HepG2 (cell line): ENCODE measurements at regions not wholly inside any gene's neighbourhood (a gene's known extent, or its start where the extent isn't known, plus 50 kb on each side); places are given as distances from the start of the nearest gene placed in this dataset.

Experiments
- BRF2 ChIP-seq: sonication (generic); formaldehyde crosslinking; IDR thresholded peaks from 2 replicates; pipeline ENCODE4 v1.8.1; 2022; ENCODE audit warnings: mild to moderate bottlenecking, missing genetic modification reagents
- CENPT ChIP-seq: sonication (generic); formaldehyde crosslinking; IDR thresholded peaks from 2 replicates; pipeline ENCODE4 v1.8.0; 2022; ENCODE audit warnings: low read depth, mild to moderate bottlenecking, moderate library complexity, missing genetic modification reagents
- ERF ChIP-seq: IDR thresholded peaks from 2 replicates; pipeline ENCODE4 v1.6.1; 2018; ENCODE audit warnings: missing biosample characterization, missing genetic modification reagents
- ISL2 ChIP-seq: sonication (generic); formaldehyde crosslinking; IDR thresholded peaks from 2 replicates; pipeline ENCODE4 v1.5.0; 2020; ENCODE audit warnings: missing genetic modification reagents
- MIER2 ChIP-seq: IDR thresholded peaks from 2 replicates; pipeline ENCODE4 v1.6.1; 2016; ENCODE audit warnings: missing biosample characterization, missing genetic modification reagents
- MTF1 ChIP-seq: sonication (generic); formaldehyde crosslinking; IDR thresholded peaks from 2 replicates; pipeline ENCODE4 v1.5.0; 2020; ENCODE audit warnings: missing genetic modification reagents
- NFIC ChIP-seq: IDR thresholded peaks from 2 replicates; pipeline ENCODE4 v1.6.1; 2012; ENCODE audit warnings: mild to moderate bottlenecking, low read length, inconsistent platforms
- PHF20 ChIP-seq: sonication (generic); formaldehyde crosslinking; IDR thresholded peaks from 2 replicates; pipeline ENCODE4 v1.5.0; 2020; ENCODE audit warnings: mild to moderate bottlenecking, missing genetic modification reagents
- TCF7L2 ChIP-seq: IDR thresholded peaks from 2 replicates; pipeline ENCODE4 v1.6.1; 2011; ENCODE audit warnings: mild to moderate bottlenecking, low read depth, low read length, moderate library complexity
- TFDP1 ChIP-seq: IDR thresholded peaks from 2 replicates; pipeline ENCODE4 v1.6.1; 2016; ENCODE audit warnings: missing compliant biosample characterization, missing genetic modification reagents, borderline replicate concordance
- THRA ChIP-seq: sonication (generic); formaldehyde crosslinking; IDR thresholded peaks from 2 replicates; pipeline ENCODE4 v1.4.0; 2020; ENCODE audit warnings: missing genetic modification reagents, borderline replicate concordance
- ZFAT ChIP-seq: sonication (generic); formaldehyde crosslinking; conservative IDR thresholded peaks from 2 replicates; pipeline ENCODE4 v1.8.1; 2023; ENCODE audit warnings: missing genetic modification reagents, inconsistent platforms
- ZNF101 ChIP-seq: sonication (generic); formaldehyde crosslinking; IDR thresholded peaks from 2 replicates; pipeline ENCODE4 v1.4.0; 2020; ENCODE audit warnings: mild to moderate bottlenecking, low read depth, missing genetic modification reagents, borderline replicate concordance
- ZNF138 ChIP-seq: sonication (generic); formaldehyde crosslinking; IDR thresholded peaks from 2 replicates; pipeline ENCODE4 v1.5.0; 2020; ENCODE audit warnings: mild to moderate bottlenecking, low read depth, missing genetic modification reagents
- ZNF207 ChIP-seq: fragments of 450-650 bp; IDR thresholded peaks from 2 replicates; pipeline ENCODE4 v1.6.1; 2016; ENCODE audit warnings: antibody characterized with exemption, borderline replicate concordance
- ZNF260 ChIP-seq: sonication (generic); formaldehyde crosslinking; IDR thresholded peaks from 2 replicates; pipeline ENCODE4 v1.4.0; 2020; ENCODE audit warnings: missing genetic modification reagents, low read depth, mild to moderate bottlenecking, borderline replicate concordance
- ZNF350 ChIP-seq: sonication (generic); formaldehyde crosslinking; IDR thresholded peaks from 2 replicates; pipeline ENCODE4 v1.4.0; 2020; ENCODE audit warnings: mild to moderate bottlenecking, low read depth, missing genetic modification reagents, borderline replicate concordance
- ZNF430 ChIP-seq: sonication (generic); formaldehyde crosslinking; IDR thresholded peaks from 2 replicates; pipeline ENCODE4 v1.9.0; 2021; ENCODE audit warnings: mild to moderate bottlenecking, missing genetic modification reagents
- ZNF432 ChIP-seq: sonication (generic); formaldehyde crosslinking; IDR thresholded peaks from 2 replicates; pipeline ENCODE4 v1.5.0; 2020; ENCODE audit warnings: missing genetic modification reagents, mild to moderate bottlenecking, borderline replicate concordance
- ZNF614 ChIP-seq: IDR thresholded peaks from 2 replicates; pipeline ENCODE4 v1.6.1; 2018; ENCODE audit warnings: missing biosample characterization, missing genetic modification reagents, inconsistent platforms, borderline replicate concordance
- ZNF629 ChIP-seq: sonication (generic); formaldehyde crosslinking; conservative IDR thresholded peaks from 2 replicates; pipeline ENCODE4 v1.5.0; 2020; ENCODE audit warnings: missing genetic modification reagents
- ZNF766 ChIP-seq: sonication (generic); formaldehyde crosslinking; IDR thresholded peaks from 2 replicates; pipeline ENCODE4 v1.5.0; 2020; ENCODE audit warnings: missing genetic modification reagents, borderline replicate concordance
- ZSCAN21 ChIP-seq: sonication (generic); formaldehyde crosslinking; IDR thresholded peaks from 2 replicates; pipeline ENCODE4 v1.8.0; 2022; ENCODE audit warnings: mild to moderate bottlenecking, missing genetic modification reagents, moderate library complexity, borderline replicate concordance
- TF ChIP-seq, protein P1 (sequence below): IDR thresholded peaks from 2 replicates; pipeline ENCODE4 v1.4.0; 2020; ENCODE audit warnings: mild to moderate bottlenecking, missing genetic modification reagents
- TF ChIP-seq, protein P2 (sequence below): sonication (generic); formaldehyde crosslinking; IDR thresholded peaks from 2 replicates; pipeline ENCODE4 v1.5.0; 2020; ENCODE audit warnings: missing genetic modification reagents

DNA sequence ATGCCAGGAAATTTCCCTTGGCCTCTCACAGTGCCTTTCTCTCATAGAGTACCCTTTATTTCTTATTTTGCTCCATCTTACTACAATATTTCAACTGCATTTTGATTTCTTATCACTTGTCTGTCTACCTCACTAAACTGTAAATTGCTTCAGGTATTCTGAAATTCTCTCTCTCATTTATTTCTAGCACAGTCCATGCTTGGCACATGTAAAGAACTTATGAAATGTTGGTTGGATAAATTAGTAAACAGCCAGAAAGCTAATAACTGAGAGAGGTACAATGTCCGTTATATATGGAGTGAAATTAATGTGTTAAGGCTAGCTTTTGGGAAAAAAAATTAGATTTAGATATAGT is 138.3 kb upstream of the RFC3 start (continued):
- TF ChIP-seq ZNF260 (CRISPR knock-in tag) (no peak), TCF7L2 (no peak), ISL2 (CRISPR knock-in tag) (no peak), ZNF350 (CRISPR knock-in tag) (no peak), ZNF138 (no peak), ZNF614 (CRISPR knock-in tag) (no peak), ZNF629 (CRISPR knock-in tag) (no peak), NFIC (0 out of 2 replicates have a peak, but pooled peaks have one; percentile 4), ZNF101 (CRISPR knock-in tag) (no peak), ZNF766 (CRISPR knock-in tag) (no peak), ZFAT (CRISPR knock-in tag) (no peak), ZSCAN21 (no peak), ZNF430 (no peak), CENPT (CRISPR knock-in tag) (no peak), MTF1 (CRISPR knock-in tag) (no peak), TFDP1 (CRISPR knock-in tag) (no peak), ERF (CRISPR knock-in tag) (no peak; the same call in 1 of the 2 replicates), ZNF432 (CRISPR knock-in tag) (no peak), PHF20 (CRISPR knock-in tag) (no peak), ZNF207 (no peak), BRF2 (CRISPR knock-in tag) (no peak), MIER2 (no peak), THRA (CRISPR knock-in tag) (no peak)
- TF ChIP-seq, protein P1, sequence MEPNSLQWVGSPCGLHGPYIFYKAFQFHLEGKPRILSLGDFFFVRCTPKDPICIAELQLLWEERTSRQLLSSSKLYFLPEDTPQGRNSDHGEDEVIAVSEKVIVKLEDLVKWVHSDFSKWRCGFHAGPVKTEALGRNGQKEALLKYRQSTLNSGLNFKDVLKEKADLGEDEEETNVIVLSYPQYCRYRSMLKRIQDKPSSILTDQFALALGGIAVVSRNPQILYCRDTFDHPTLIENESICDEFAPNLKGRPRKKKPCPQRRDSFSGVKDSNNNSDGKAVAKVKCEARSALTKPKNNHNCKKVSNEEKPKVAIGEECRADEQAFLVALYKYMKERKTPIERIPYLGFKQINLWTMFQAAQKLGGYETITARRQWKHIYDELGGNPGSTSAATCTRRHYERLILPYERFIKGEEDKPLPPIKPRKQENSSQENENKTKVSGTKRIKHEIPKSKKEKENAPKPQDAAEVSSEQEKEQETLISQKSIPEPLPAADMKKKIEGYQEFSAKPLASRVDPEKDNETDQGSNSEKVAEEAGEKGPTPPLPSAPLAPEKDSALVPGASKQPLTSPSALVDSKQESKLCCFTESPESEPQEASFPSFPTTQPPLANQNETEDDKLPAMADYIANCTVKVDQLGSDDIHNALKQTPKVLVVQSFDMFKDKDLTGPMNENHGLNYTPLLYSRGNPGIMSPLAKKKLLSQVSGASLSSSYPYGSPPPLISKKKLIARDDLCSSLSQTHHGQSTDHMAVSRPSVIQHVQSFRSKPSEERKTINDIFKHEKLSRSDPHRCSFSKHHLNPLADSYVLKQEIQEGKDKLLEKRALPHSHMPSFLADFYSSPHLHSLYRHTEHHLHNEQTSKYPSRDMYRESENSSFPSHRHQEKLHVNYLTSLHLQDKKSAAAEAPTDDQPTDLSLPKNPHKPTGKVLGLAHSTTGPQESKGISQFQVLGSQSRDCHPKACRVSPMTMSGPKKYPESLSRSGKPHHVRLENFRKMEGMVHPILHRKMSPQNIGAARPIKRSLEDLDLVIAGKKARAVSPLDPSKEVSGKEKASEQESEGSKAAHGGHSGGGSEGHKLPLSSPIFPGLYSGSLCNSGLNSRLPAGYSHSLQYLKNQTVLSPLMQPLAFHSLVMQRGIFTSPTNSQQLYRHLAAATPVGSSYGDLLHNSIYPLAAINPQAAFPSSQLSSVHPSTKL (CRISPR knock-in tag), result no peak; the same call in 1 of the 2 replicates
- TF ChIP-seq, protein P2, sequence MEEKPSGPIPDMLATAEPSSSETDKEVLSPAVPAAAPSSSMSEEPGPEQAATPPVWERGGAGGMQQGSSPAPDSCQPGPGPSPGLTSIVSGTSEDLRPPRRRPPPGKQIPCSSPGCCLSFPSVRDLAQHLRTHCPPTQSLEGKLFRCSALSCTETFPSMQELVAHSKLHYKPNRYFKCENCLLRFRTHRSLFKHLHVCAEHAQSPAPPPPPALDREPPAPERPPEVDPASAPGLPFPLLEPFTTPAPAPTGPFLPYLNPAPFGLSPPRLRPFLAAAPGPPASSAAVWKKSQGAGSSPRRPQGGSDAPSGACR (CRISPR knock-in tag), result 0 out of 2 replicates have a peak, but pooled peaks have one; percentile 31
